Iris pigment epithelial cell (primary cell): ENCODE measurements at regions not wholly inside any gene's neighbourhood (a gene's known extent, or its start where the extent isn't known, plus 50 kb on each side); places are given as distances from the start of the nearest gene placed in this dataset.
"Not testable (repeated sequence)": the region's sequence is repeated elsewhere in the genome, so short reads cannot be mapped to it uniquely, and the experiment has no call there.

Source experiments
- DNase-seq: peaks from one replicate; pipeline ENCODE4 v3.0.0-alpha.2; 2011; ENCODE audit warnings: low read depth

DNA sequence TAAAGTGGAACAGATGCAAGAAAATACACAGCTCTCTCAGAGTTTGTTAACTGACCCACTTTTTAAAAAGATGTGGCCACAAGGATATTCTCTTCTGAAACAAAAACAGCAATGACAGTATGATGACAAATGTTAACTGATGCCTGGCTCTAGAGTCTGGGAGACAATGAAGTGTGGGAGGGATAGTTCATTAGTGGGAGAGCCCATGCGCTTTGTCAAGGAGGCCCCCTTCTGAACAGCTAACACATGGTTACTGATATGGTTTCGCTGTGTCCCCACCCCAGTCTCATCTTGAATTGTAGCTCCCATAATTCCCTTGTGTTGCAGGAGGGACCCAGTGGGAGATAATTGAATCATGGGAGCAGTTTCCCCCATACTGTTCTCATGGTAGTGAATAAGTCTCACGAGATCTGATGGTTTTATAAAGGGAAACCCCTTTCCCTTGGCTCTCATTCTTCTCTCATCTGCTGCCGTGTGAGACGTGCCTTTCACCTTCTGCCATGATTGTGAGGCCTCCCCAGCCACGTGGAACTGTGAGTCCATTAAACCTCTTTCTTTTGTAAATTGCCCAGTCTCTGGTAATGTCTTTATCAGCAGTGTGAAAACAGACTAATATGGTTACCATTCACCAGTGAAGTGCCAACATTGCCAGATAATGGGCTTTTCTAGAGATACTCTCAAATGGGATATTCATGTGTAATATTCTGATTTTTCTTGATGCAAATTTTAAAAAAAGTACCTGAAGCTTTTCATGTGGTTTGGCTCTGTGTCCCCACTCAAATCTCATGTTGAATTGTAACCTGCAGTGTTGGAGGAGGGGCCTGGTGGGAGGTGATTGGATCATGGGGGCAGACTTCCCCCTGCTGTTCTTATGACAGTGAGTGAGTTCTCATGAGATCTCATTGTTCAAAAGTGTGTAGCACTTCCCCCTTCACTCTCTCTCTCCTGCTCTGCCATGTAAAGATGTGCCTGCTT, 435.8 kb downstream of the SHISA9 start:
- not testable (repeated sequence) for DNase-seq

DNA sequence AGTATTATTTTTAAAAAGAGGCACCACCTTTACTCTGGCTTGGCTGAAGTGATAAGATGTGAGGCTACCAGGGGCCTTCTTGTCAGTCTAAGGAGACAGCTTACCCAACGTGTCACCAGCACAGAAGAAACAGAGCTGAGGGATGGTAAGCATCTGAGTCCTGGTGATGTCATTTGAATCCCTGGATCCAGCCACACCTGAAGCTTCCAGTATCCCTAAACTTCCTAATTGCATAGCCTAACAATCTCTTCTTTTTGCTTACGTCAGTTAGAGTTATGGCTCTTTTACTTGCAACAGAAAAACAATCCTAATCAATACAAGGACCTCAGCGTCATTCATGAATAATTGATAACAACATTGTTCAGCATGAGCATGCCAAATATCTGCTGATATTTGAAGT, 436.6 kb downstream of the SHISA9 start:
- DNase-seq = no peak

DNA sequence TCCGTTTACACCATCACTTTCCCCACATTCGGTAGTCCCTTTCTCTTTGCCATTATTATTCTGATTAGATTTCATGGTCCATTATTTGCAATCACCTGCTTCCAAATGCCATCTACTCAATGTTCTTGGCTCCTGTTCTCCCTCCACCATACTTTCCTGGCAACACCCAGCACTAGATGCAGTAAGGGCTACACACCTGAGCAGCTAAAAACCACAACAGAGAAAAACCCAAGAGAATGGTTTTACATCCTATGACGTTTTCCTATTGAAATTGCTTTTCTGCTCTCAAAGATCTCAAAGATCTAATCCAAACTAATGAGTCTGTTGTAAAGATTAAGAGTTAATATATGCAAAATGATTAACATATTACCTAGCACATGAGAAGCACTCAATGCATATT, 441.3 kb downstream of the SHISA9 start:
- no peak for DNase-seq

DNA sequence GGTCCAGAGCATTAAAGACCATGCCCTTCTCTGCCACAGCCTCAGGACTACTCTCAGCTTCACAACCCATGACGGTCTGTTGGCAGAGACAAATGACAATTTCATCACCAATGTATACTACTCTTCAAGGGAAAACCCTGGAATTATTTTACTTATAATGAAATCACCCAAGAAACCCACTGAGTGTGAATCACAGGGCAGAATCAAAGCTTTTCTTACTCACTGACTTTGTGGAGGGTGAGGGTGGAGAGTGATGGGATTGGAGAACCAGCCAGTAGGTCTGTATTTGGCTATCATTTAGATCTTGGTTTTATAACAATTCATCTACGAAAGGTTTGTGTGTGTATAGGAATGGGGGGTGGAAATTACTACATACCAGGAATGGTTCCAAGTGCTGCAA, 442.6 kb downstream of the SHISA9 start:
- DNase-seq = no peak

DNA sequence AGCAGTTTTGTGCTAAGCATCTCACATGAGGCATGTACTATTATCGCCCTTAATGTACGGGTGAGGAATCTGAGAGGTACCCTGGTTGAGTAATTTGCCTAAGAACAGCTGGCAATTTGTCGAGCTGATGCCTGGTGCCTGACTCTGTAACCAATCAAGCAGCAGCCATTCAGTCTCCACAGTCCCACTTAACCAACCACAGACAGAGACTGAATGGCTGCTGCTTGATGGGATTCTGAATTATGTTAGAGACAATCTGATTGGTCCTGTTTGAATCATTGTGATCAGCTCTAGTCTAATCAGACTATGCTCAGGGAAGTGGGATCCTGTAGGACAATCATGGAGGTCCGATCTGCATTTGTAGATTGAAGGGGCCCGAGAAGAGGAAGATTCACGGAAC, 447.0 kb downstream of the SHISA9 start:
- DNase-seq = no peak

DNA sequence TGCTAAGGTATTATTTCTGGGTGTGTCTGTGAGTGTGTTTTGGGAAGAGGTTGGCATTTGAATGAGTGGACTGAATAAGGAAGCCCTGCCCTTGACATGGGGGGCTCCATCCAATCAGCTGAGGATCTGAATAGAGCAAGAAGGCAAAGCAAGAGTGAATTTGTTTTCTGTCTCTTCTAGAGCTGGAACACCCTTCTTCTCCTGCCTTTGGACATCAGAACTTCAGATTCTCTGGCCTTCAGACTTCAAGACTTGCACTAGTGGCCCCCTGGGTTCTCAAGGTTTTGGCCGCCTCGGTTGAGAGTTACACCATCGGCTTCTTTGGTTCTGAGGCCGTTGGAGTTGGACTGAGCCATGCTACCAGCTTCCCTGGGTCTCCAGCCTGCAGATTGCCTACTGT, 448.6 kb downstream of the SHISA9 start:
- no peak for DNase-seq

DNA sequence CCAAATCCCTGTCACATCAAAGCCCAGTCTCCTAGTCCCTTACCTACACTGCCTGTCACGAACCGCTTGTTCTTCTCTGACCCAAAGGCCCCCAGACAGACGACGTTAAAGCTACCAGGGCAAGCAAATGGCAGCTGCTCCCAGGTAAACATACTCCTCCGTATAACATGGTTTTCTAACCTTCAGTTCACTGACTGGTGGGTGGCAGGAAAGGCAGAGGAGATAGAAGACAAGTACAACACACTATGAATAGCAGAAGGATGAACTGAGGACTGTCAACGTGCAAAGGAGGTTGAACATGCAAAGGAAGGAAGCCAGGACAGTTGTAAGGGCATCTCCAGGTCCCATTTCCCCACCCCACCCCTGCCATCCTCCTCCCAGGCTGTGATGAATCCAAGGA, 449.8 kb downstream of the SHISA9 start:
- no peak for DNase-seq

DNA sequence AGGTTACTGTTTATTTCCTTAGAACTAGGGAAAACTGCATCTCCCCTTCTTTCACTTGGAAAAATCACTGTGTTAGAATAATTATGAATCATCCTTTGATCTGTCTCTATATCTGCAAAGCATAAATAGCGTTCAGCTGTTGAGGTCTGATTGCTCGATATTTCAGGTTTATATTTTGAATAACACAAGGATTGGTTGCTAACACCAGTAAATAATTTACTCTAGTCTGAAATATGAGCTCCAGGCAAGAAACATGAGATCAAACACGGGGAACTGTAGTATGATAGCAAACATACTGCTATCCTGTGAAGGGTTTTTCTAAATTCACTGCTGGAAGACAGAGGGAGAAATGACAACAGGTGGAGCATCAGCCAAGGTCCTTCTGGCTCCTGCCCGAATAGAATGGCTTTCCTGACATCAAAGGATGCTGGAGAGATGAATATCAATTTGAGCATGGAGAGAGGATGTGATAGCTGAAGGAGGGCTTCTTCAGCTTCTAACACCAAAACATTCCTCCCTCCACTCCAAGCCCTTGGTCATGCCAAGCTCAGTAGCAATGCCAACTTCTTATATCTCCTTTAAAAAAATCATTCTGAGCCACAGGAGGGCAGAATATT, 450.3 kb downstream of the SHISA9 start:
- no peak for DNase-seq

DNA sequence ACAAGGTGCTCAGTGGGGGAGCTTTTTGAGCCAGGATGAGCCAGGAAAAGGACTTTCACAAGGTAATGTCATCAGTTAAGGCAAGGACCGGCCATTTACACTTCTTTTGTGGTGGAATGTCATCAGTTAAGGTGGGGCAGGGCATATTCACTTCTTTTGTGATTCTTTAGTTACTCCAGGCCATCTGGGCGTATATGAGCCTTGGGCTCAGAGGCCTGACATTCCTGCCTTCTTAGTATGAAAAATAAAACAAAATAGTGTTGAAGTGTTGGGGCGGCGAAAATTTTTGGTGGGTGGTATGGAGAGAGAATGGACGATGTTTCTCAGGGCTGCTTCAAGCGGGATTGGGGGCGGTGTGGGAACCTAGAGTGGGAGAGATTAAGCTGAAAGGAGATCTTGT, 451.4 kb downstream of the SHISA9 start:
- DNase-seq = not testable (repeated sequence)

DNA sequence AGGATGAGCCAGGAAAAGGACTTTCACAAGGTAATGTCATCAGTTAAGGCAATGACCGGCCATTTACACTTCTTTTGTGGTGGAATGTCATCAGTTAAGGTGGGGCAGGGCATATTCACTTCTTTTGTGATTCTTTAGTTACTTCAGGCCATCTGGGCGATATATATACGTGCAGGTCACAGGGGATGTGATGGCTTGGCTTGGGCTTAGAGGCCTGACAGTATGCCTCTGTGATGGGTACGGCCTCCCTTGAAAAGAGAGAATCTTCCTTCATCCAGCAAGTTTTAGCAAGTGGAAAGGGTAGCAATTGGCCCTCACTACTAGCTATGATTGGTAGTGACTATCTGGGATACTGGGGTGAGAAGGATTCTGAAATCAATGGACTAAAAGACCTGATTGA, 456.4 kb downstream of the SHISA9 start:
- DNase-seq = not testable (repeated sequence)

DNA sequence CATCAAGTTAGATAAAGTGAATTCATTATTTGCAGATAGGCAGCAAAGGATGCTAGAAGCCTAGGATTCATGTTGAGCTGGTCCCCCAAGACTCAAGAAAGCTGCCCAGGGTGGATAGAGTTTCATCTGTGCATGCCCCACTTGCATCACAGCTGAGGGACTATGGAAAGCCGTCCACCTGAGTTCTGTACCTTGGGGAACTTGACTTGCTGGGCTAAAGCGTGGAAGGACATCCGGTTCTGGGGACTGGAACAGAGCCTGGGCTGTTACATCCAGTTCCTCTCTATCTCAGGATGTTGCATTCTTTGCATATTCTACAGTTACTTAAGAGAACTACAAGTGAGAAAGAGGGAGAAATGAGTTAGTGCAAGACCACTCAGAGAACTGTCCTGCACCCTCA, 458.4 kb downstream of the SHISA9 start:
- DNase-seq = no peak

DNA sequence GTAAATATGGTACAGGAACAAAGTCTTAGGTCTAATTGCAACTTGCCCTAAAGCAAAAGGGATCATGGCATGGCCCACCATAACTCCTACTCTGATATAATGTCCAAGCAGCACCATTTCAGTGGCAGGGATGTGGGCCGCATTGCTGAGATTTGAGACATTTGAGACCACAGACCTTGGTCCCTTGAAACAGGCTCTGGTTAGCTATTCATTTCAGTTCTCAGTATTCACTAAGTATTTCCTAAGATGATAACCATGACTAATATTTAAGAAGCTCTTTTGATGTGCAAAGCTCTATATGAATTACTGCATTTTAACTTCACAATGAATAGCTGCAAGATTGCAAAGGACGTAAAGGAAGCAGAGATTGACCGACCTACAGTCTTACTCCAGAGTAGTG, 471.0 kb downstream of the SHISA9 start:
- no peak for DNase-seq

DNA sequence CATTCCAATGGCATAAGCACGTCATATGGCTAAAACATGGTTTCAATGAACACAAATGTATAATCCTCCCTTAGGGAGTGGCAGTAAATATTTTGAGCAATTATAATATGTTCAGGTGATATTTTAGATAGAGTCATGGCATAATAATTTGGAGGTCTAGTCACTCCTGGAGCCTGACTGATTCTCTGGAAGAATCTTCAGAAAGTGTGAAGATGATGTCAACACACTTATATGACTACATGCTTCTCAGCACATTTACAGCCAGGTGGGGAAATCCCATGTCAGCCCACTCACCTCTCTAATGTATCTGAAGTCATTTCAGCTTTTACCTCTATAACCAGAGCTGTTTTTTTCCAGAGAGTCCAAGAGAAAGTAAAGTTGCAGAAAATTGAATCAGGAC, 474.8 kb downstream of the SHISA9 start:
- no peak for DNase-seq

DNA sequence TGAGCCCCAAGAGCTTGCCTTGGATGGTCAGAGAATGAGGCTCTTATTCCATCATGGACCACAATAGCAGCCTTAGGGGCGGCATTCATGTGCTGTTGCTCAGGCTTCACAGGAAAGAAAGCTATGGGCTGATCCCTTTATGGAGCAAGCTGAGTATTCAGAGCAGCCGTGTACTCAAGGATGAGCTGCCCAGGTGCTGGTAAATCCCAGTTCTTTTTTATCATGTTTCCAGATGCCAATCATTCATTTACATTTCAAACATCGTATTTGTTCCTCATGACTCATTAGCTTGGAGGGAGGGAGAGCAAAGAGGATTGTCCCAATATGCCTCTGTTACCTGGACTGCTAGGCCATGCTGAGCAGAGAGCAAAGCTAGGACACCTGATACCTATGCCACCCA, 475.7 kb downstream of the SHISA9 start:
- no peak for DNase-seq

DNA sequence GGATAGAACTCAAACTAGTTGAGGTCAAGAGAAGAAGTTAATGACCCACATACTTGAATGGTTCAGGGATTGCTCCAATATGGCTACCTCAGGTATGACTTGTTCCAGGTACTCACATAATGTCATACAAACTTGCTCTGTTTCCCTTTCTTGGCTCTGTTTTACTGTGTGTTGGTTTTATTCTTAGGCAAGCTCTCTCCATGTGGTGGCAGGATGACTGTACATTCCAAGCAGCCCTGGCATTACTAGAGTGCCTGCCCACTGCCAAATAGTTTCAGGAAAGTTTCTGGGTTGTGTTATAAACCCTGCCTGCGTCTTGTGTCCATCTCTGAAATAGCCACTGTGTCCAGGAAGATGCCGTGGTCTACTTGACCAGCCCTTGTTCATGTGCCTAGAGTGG, 476.8 kb downstream of the SHISA9 start:
- peak; percentile 1 for DNase-seq

DNA sequence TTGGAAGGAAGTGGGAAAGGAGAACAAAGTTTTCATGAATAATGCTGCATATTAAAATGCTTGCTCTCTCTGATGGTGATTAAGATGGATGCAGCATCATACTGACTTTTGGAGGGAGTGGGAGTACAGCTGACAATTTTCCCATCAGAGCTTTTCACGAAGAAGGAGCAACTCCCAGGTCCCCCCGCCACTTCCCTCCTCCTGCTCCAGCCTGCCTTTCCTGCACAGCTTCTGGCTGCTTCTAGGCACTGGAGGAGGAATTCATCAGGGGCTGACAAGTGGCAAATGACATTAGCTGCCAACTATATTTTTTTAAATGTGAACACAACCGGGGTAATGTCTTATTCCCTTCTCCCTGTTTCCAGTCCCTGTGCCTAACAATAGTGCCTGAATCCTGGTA, 477.9 kb downstream of the SHISA9 start:
- DNase-seq = no peak

DNA sequence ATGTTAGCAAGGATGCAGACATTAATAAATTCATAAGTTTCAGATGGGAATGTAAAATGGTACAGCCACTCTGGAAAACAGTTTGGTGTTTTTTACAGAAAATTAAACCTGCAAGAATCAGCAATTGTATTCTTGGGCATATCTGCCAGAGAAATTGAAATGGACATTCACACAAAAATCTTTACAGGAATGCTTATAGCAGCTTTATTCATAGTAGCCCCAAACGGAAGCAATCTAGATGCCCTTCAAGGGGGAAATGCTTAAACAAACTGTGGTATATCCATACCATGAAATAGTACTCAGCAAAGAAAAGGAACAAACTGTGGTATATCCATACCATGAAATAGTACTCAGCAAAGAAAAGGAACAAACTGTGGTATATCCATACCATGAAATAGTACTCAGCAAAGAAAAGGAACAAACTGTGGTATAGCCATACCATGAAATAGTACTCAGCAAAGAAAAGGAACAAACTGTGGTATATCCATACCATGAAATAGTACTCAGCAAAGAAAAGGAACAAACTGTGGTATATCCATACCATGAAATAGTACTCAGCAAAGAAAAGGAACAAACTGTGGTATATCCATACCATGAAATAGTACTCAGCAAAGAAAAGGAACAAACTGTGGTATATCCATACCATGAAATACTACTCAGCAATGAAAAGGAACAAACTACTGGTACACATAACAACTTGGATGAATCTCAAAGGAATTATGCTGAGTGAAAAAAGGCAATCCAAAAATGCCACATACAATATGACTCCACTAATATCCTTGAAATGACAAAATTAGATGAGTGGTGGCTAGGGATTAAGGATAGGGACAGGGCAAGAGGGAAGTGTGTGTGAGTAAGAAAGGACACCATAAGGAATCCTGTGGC, 484.0 kb downstream of the SHISA9 start:
- DNase-seq = not testable (repeated sequence)

DNA sequence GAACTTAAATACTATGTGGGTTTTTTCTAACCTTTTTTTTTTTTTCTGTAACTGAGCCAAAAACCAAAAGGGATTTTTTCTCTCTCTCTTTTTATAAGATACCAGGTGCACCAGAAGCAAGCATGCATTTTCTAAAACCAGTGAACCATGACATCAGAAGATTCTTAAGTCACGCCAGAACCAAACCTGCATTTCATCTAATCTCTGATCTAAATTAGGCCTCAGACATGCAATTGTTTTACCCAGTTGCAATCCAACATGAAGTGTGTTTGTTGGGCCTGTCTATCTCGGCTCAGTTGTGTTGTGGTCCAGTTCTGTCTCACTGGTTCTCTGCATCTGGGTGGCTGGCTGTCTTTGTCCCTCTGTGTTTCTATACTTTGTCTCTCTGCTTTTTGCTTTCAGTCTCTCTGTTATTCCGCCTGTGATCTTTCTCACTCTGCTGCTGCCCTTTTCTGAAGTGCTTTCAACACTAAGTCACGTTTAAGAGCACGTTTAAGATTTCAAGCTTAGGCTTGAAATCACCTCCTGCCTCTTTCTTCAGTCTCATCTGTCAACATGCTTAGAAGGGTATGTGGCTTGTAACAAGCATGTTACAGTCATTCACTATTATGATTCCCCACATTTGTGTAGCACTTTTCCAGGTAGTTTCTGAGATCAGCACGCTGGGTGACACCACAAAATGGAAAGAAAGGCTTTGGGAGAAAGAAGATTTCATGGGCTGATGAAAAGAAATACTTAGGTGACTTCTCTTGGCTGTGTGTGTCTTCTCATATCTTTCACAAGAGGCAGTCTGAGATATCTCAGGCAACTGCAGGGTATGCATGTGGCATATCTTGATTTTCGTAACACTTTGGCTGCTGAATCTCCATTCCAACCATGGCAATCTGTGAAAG, 488.9 kb downstream of the SHISA9 start:
- no peak for DNase-seq

DNA sequence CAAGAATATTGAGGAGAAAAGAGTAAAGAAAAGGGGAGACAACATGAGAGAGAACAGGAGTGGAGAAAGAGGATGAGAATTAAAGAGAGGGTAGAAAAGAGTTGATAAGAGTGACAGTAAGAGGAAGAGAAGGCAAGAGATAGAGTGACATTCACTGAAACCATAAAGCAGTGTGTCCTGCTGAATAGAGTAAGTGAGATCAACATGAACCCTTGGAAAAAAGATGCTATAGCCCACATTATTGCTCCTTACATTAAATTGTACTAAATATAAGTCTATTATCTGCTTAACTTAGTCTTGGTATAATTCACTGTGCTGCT, 489.5 kb downstream of the SHISA9 start:
- DNase-seq = no peak

DNA sequence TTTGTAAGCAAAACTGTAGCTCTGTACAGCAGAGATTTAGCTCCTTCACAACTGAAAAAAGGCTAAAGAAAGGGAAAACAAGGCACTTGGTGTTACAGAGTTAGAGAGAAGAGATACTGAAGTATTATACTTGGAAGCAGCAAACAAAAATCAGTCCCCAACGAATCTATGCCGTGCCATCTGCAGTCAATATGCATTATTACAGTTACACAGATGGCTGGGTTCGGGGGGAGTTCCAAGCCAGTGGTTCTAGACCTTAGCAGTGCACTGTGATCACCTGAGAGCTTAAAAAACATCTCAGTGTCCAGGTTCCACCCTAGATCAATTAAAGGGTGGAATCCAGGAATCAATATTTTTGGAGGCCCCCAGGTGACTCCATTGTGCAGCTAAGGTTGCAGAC, 489.9 kb downstream of the SHISA9 start:
- DNase-seq = no peak

DNA sequence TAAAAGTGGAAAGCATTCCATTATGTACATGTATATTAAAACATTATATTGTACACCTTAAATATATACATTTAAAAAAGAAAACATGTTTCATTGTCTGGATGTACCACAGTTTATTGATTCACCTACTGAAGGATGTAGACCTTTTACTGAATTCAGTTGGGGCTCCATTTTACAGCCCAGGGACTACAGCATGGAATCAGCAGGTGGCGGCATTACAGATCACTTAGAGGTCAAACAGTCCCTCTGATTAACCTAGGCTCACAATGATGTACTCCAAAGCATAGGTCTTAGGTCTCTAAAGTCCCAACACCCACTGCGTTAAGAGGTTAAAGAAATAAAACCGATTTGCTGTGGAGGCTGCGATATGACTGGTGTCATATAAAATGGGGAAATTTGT, 490.9 kb downstream of the SHISA9 start:
- no peak for DNase-seq

DNA sequence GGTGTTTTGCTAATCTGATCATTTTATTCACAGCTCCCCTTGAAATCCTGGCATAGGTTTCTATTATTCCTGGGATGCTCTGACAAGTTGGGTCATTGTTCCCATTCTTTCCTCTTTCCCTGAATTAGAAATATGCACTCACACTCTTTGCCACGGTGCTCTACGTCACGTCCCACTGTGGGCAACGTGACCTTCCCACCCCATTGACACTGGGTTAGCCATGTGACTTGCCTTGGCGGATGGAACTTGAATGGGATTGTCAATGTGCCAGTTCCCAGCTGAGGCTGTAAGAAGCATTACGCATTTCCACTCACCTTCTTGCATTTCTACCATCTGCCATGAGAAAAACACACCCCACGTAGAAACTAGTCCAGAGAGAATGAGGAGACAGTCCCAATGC, 492.4 kb downstream of the SHISA9 start:
- DNase-seq = no peak
